Stimulated activated CD4-positive, alpha-beta T cell treated with anti-CD3 and anti-CD28 coated beads, Interleukin-2, amount 100 ng/mL, for 24 hours (primary cell): ENCODE measurements at regions not wholly inside any gene's neighbourhood (a gene's known extent, or its start where the extent isn't known, plus 50 kb on each side); places are given as distances from the start of the nearest gene placed in this dataset.
"Not testable (repeated sequence)": the region's sequence is repeated elsewhere in the genome, so short reads cannot be mapped to it uniquely, and the experiment has no call there.

ENCODE experiments used
- DNase-seq, 2 donors: peaks; one replicate each; pipeline ENCODE4 v3.0.0-alpha.2; 2020

DNA sequence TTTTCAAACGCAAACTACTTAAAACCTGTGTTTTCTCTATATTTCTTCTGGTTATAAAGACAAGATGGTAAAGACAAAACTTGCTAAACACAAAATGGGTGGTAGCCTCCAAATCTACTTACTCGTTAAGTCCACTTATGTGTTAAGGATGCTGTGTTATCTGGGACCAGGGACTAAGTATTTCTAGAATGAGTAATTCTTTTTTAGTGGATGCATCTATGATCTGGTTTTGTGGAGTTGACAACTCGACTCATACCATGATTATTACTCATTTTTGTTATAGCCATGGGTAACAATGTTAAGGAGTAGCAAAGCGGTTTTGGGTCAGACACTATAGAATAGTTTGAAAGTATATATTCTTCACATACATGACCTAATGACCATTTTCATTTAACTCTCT, 239.5 kb upstream of the FOXP2 start:
- DNase-seq, result no peak

DNA sequence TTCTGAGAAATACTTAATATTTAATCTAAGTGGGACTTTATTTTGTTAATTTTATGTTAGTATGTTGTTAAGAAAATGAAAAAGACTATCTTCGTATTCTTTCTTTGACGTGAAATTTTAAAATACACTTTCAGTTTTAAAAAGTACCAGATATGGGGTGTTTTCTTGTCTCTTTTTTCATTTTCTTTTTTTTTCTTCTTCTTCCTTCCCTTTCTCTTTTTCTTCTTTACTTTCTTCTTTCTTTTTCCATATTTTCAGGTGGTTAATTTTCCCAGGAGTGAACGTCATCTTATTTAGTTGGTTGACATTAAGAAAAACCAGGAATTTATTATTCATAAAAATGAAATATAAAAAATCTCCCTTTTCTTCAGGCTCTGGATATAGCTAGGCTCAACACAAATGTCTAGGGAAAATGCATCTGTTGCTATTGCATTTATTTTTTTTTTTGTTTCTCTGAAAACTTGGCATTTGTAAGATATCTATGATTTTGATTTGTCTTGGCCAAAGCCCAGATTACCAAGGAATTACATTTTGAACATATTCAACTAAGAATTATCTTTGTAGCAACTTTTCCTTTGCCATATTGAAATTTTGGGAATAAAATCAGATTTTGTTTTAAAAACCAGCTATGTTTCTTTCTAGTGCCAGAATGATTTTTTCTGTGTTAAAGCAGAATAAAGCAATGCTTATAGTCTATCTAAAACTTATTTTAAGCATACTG, 241.3 kb upstream of the FOXP2 start:
- DNase-seq, result no peak

DNA sequence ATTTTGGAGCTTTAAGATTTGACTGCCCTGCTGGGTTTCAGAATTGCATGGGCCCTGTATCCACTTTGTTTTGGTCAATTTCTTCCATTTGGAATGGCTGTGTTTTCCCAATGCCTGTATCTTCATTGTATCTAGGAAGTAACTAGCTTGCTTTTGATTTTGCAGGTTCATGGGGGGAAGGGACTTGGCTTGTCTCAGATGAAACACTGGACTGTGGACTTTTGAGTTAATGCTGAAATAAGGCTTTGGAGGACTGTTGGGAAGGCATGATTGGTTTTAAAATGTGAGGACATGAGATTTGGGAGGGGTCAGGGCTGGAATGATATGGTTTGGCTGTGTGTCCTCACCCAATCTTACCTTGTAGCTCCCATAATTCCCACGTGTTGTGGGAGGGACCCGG, 245.2 kb upstream of the FOXP2 start:
- not testable (repeated sequence) for DNase-seq

DNA sequence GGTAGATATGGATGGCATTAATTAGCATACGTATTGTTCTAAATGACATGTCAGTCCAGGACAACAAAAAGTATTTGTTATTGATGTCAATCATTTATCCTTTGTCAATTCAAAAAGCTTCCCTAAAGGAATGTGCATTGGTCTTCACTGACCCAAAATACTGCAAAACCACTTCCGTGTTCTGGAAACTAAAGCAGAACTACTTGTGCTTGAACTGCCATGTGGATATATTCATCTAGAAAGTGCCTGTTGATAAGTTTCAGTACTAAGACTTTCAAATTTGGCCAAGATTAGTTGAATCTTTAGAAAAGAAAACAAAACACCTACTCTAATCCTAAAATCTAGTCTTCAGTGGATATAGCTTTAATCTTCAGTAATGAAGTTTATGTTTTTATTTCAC, 242.1 kb upstream of the PPP1R3A start:
- DNase-seq, result no peak

DNA sequence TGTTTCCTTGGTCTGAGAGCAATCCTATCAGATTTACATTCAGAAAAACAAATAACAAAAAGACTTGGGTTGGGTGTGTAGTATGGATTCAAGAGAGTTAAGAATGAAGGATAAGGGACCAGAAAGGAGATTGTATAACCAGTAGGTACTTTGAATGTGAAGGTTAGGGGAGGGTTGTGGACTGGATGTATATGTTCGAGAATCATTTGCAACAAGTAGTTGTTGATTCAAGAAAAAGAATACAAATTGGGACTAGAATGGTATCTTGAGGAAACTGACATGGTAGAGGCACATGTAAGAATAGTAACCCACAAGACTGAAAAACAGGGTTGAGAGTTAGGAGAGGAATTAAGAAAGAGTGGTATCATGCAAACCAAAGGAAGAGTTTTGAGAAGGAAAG, 240.0 kb upstream of the PPP1R3A start:
- no peak for DNase-seq

DNA sequence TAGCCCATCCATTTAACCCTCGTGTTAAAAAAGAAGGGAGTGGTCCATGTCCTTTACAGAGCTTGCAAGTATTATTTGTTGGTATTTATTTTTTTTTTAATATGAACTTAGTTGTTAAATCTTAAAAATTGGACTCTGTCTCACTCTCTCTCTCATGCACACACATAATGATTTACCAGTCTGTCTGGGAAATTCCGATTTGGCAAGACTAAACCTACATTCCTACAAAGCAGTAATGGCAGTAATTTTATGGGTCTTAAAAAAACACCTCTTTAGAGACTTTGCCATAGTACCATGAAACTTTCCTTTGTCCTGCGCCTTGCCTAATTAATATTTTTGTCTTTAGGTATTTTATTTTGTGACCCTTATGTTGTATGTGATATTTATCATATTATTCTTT, 239.5 kb upstream of the PPP1R3A start:
- DNase-seq, result no peak

DNA sequence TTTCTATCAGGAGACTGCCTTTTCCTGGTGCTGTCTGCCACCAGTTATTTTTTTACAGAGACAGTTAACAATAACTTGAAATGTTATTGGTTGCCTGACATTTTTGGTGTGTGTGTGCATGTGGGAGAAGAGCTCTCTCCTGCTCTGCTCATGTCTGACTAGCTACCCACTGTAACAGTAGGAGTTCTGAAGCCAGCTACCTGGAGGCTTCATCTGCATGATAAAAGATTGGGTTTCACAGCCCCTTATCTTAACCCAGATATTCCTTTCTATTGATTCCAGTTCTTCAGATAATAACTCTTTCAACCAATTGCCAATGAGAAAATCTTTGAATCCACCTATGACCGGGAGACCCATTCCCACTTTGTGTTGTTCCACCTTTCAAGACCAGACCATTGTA, 237.4 kb upstream of the PPP1R3A start:
- no peak for DNase-seq

DNA sequence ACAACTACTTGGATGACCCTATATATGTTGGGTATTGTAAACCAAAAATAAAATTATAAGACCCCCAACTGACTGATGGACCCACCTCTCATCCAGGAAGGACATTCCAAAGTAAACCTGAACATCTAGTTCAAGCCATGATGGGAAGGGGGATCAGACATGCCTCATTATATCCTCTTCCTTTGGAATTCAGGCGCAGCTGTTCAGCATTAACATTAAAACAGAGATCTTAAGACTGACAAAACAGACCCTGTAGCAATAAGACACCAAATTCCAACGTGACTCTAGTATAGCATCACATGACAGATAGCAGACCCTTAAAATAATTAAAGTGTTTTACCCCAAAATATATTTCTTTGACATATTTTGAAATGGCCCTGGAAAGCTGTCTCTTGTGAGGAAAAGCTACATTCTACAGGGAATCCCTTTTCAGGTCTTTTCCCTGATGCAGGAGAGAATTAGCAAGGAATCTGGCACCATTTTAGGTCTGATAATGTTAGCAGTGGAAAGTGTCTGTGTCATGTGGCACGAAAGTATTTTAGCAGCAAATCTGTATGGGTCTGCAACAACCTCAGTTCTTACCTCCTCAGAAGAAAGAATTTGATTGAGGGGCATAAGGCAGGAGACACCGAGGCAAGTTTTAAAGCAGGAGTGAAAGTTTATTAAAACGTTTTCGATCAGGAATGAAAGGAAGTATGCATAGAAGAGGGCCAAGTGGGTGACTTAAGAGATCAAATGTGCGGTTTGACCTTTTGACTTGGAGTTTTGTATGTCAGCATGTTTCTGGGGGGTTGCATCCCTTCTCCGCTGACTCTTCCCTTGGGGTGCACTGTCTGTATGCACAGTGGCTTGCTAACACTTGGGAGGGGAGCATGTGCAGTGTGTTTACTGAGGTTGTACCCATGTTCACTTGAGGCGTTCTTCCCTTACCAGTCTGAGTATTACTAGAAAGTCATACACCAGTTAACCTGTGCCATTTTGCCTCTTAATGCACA, 236.6 kb upstream of the PPP1R3A start:
- no peak for DNase-seq

DNA sequence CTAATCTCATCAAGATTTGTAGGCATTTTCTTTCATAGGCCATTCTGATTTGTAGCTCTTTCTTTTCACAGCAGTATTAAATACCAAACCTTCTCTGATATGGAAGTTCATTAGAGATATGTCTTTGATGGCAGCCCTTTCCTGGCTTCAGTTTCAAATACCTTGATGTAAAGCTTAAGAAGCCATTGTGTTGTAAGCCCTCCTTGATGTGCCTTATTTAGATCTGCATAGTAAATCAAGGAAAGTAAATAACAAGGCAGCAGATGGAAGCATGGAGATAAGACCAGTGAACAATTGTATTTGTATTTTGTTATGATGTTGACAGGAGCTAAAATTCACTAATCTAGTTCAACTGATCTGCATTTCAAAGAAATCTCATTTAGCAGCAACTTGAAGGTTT, 234.9 kb upstream of the PPP1R3A start:
- DNase-seq, result no peak

DNA sequence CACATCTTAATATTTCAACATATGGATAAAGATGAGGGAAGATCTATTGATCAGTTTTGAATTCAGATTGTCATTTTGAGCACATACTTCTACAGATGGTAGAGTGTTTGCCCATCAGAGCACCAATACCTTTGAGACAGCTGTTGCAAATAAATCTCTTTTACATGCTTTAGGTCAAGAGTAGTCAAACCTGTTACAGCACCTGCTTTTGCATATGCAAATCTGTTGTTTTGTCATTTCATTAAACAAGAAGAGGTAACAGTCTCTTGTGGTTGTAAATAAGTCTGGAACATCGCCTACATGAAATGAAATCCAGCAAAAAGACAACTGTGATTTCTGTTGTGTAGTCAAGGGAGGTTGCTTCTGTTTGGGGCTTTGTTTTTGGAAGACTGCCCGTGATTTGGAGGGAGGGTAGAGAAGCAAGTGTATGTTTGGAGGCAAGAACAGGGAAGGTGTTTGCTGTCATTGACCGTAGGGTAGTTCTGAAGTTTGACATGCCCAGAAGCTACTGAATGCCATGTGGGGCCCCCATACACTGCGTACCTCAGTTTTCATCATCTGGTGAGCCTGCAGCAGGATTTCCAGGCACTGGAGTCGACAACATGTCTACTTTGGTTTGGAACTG, 233.6 kb upstream of the PPP1R3A start:
- DNase-seq, result no peak

DNA sequence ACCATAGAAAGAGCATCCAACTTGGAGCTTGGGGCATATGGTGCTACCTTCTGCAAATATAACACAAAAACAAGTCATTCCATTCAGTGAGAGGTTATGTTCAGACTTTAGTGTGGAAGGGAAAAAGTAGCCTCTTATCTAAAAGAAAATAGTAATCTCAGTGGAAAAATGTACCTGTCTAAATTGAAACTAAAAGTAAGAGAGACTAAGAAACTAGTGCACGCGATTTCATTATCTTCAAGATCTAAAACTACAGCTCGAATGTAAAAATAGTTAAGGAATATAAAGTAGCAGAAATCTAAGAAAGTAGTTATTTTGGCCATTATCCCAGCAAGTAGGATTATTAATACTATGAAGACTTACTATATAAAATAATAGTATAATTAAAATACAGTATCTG, 233.0 kb upstream of the PPP1R3A start:
- DNase-seq, result no peak

DNA sequence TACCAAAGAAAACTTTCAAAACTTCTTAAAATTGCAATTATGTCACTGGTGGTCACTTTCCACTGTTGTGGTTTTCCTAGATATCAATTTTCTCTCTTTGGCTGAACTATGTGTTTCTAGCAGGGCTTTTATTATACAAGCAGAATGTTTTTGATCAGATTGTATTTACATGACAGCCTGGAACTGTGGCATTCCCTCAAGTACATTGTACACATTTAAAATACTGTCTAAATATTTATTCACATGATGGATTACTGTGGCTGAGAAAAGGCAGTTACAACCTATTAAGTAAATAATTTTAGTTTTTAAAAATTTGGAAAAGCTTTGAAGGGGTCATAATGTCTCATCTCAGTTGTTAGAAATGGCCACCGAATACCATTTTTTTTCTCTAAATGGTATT, 231.9 kb upstream of the PPP1R3A start:
- no peak for DNase-seq

DNA sequence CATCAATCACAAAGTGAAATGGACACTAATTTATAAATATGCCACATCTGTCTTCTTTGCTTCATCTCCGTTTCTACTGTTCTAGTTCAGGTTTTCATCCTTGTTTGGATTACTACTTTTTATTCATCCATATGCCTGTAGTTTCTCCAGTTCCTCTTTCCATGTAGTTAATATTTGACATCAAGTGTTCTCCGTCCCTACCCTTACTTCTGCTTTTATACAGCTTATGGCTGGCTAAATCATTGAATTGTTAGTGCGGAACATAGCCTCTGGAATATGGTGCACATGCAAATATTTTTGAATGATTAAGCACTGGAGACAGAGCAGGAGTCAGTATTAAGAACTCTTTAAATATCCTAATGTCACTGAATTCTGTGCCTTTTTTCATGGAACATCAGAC, 230.0 kb upstream of the PPP1R3A start:
- DNase-seq, result no peak

DNA sequence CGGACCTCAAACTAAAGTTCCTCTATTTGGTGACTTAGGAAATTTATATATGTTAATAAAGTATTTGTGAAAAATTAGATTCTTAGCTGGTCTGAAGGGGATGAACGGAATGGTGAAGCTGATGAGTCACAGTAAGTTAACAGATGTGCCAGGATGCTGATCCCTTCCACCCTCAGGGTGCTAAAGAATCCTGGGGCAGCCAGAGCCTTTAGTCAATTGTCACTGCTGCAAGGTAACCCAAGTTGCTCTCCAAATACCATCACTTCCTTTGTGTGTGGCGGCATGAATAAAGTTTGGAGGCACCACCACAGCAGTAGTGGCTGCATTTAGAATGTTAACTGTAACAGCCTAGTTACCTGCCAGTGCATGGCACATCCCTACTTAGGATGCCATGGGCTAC, 222.6 kb upstream of the PPP1R3A start:
- no peak for DNase-seq

DNA sequence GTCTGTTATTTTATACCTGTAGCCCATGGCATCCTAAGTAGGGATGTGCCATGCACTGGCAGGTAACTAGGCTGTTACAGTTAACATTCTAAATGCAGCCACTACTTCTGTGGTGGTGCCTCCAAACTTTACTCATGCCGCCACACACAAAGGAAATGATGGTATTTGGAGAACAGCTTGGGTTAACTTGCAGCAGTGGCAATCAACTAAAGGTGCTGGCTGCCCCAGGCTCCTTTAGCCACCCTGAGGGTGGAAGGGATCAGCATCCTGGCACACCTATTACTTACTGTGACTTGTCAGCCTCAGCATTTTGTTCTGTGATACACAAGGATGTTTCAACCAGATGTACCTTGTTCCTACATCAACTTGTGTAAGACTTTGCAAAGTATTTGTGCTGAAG, 221.8 kb upstream of the PPP1R3A start:
- no peak for DNase-seq

DNA sequence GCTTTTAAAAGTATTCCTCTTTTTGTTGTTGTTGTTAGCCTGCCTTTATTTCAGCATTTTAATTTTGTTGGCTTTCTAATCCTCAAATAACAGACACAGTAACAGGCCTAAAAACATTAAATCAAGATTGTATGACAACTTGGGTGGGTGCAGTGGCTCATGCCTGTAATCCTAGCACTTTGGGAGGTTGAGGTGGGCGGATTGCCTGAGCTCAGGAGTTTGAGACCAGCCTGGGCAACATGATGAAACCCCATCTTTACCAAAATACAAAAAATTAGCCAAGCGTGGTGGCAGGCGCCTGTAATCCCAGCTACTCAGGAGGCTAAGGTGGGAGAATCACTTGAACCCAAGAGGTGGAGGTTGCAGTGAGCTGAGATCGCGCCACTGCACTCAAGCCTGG, 220.9 kb upstream of the PPP1R3A start:
- DNase-seq, result not testable (repeated sequence)

DNA sequence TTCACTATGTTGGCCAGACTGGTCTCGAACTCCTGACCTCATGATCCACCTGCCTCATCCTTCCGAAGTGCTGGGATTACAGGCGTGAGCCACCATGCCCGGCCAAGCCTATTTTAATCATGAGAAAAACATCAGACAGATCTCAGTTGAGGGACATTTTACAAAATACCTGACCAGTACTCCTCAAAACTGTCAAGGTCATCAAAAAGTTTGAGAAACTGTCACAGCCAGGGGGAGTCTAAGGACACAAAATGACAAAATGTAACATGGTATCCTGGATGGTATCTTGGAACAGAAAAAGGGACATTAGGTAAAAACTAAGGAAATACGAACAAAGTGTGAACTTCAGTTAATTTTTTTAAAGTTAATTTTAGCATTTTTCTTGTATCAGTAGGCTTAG, 219.8 kb upstream of the PPP1R3A start:
- no peak for DNase-seq

DNA sequence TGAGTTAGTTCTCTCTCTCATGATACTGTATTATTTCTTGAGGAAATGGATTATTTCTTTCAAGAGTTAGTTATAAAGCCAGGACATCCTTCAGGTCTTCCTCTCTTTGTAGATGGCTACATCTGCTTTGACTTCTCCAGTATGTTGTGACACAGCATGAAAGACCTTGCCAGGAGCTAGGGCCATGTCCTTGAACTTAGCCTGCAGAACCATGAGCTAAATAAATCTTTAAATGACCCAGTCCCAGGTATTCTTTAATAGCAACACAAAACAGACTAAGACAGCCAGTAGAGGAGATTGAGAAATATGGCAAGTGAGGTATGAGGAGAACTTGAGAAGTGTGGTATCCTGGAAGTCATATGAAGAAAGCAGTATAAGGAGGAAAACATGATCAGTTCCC, 214.9 kb upstream of the PPP1R3A start:
- no peak for DNase-seq

DNA sequence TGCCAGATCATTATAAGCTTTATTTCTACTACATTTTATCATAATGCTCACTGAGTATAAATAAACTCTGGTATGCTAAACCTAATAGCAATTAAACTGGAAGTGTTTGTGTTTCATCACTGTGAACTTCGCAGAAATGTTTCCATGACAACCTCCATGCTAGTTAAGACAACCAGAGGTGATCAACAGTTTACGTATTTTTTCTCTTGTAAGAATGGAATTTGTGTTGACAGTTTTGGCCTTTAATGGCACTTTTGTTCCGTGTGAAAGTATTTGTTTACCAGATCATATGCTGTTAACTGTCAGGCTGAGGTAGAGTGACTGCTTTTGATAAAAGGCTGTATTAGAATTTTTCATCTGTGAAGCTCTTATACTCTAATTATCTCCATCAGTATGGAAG, 212.1 kb upstream of the PPP1R3A start:
- DNase-seq, result no peak

DNA sequence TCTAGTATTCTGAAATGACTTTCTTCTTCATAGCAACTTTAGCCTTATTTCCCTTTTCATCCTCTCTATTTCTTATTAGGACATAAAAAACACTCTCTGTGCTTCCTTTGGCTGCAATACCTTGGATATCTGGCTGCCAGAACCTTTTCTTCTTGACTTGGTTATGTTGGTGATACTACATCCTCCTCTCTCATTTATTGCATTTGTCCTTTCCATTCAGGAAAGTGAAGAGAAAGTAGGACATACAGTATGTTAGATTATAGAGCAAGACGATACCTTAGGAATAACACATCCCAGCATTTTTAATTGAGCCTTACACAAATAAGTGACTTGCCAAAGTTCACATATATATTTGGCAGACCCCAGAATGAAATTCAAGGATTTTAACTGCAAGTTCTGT, 210.1 kb upstream of the PPP1R3A start:
- DNase-seq, result no peak

DNA sequence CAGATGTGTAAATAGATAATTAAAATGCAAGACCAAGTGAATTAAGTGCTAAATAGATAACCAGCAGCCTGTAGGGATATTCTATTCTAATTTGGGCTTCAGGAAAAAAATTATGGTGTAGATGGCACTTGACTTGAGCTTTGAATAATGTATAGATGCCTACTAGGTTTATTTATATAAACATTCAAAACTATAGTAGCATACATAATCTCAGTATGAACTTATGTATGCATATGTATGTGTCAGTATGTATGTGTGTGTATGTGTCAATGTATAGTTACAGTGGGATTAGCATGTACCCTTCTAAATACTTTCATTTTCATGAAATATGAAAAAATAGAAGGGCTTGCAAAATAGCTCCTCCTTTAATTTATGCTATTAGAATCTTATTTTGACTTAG, 207.3 kb upstream of the PPP1R3A start:
- DNase-seq, result no peak

DNA sequence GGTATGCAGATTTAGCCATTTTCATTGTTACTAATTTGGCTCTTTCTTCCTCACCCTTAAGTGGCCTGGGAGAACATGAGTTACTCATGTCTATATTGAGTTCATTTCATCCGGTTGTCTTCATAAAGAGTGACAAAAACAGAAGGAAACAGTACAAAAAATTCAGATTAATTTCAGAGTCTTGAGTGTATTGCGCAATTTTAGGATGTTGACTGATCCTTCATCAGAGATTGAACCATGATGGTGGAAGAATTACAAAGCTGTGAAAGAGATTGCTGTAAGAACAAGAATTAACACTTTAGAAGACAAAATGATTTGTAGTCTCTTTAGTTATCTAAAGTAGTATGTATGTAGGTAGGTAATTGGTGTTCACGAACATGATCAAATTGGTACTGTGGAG, 194.0 kb upstream of the PPP1R3A start:
- no peak for DNase-seq

DNA sequence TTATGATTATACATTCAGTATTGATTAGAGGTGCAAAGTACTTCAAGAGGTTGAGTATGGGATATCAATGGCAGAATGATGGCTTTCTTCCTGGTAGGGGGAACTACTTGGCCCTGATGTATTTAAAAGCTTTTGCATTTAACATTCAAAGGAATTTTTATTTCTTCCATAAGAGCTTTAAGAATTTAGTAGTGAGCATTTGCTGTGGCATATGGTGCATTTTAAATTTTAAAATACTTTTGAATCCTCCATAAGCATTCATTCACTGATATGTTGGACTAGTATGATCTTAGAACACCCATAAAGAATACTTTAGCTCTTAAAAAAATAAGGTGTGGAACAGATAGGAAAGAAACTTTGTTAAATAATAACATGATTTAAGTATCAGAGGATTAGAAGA, 191.9 kb upstream of the PPP1R3A start:
- DNase-seq, result no peak

DNA sequence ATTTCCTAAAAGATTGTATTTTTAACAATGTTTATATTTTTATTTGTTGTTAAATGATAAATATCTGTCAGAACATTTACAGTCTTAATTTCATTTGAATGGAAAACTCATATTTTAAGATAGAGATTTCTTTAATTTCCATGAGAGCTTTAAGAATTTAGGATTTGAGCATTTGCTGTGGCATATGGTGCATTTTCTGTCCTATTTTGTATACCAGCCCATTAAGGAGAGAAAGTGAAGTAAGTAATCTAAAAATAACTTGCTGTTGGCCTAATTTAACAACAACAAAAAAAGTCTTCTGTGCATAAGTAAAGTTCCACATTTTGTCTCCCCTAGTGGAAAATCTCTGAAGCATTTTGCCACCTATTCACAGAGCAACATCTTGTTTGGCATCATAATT, 190.9 kb upstream of the PPP1R3A start:
- no peak for DNase-seq
